HG03460 (cell line): ENCODE measurements at regions not wholly inside any gene's neighbourhood (a gene's known extent, or its start where the extent isn't known, plus 50 kb on each side); places are given as distances from the start of the nearest gene placed in this dataset.
"Not testable (repeated sequence)": the region's sequence is repeated elsewhere in the genome, so short reads cannot be mapped to it uniquely, and the experiment has no call there.

Experiments
- ATAC-seq: cut with Tn5 transposase; IDR thresholded peaks from one replicate; pipeline ENCODE4 v1.9.1; 2021; ENCODE audit not compliant: unreplicated experiment

DNA sequence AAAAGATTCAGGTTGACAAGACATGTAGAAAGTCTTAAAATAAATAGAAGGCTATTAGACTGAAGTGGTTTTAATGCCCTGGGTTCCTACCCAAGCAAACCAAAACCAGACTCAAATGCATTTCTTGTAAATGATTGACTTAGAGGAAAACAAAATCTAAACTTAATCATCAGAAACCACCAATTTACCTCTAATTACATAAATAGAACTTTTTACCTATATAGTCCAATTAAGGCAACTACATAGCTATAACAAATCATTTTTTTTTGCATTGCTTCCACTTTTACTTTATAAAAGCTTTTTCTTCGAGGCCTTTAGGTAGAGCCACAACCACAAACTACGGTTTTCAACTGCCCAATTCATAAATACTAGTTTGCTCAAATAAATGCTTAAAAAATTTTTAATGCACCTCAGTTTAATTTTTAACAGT lies 231.3 kb upstream of the ARHGEF26 start:
- ATAC-seq = no peak

DNA sequence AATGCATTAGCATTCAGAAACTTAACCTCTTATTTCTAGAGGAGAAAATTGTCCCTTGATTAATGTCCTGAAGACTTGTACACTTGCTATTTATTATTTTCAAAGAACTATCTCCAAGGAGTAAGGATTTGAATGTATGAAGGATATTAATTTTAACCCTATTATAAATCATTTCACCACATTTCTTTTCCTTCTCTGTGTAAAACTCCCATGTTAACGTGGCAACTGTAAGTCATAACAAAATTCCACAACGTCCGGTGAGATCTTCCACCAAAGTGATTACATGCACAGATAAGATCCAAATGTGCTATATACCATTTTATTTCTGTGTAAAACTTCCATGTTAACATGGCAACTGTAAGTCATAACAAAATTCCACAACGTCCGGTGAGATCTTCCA lies 229.1 kb upstream of the ARHGEF26 start:
- no peak for ATAC-seq

DNA sequence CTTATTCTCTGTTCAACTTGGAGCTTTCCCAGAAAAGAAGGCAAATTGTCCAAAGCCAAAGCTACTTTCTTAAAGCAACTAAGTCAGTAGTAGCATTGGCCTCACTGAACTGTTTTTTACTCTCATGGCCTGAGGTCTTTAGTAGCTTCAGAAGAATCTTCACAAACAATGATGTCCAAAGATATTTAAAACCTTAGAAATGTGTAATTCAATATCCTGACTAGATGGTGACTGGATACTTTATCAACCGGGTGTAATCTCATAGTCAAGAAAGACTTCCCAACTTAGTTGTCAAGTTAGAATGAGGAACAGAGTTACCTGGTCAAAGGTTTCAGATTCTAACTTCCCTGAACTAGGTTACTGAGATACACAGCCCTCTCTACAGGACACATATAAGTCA lies 226.3 kb upstream of the ARHGEF26 start:
- no peak for ATAC-seq

DNA sequence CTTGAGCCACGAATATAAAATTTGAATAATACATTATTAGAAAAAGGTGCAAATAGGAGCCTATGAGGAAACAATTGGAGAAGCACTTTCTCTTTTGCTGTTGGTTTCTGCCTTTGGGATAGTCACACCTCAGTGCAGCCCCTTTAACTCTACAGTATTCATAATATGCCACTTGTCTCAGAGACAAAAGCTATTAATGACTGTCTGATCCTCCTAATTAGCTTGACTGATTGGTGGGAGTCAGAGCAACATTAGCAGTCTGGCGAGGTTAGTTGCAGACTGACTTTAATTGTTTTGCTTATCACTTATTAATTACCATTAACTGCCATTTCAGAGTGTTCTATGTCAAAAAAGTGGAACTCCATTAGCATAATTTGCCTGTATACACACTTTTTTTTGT lies 225.0 kb upstream of the ARHGEF26 start:
- ATAC-seq = no peak

DNA sequence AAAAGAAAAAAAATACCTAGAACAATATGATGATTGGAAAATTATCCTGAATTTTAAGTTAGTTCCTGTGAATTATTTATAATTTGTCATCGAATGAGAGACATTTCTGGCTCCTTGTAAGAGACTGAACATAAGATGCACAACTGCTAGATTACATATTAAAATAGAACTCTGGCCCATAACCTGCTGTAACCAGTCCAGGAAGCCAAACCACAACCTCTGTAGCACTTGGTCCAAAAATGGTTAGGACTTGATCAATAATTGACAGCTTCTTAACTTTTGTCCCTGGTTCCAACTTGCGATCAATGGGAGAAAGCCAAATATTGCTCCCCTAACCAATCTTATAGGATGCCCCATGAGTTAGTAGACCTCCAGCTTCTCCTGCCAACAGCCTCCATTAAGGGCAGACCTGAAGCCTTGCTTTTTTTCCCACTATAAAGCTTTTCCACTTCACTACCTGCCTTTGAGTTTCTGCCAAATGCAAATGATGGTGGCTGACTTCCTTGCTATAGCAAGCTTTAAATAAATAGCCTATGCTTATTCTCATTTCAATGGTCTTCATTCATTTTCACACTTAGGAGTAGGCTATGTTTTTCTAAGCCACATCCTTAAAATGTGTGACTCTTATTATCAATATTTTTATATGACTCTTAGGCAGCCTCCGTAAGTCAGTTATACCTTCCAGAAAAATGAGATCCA lies 224.0 kb upstream of the ARHGEF26 start:
- ATAC-seq = peak; percentile 82

DNA sequence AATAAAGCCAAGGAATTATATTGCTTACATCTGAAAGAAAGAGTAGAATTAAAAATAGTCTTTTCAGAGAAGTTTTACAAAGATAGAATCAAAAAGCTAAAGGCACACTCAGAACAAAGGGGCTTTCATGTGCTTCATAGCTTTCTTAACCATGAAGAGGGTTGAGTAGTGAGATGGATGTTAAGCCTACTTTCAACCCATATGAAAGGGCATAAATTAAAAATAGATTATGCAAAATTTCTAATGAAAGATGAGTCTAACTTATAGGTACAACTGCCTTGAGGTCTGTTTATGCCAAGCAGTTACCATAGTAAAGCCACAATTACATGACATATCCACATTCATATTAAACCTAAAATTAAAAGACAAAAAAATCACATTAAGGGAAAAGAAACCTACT lies 223.3 kb upstream of the ARHGEF26 start:
- ATAC-seq = peak; percentile 77

DNA sequence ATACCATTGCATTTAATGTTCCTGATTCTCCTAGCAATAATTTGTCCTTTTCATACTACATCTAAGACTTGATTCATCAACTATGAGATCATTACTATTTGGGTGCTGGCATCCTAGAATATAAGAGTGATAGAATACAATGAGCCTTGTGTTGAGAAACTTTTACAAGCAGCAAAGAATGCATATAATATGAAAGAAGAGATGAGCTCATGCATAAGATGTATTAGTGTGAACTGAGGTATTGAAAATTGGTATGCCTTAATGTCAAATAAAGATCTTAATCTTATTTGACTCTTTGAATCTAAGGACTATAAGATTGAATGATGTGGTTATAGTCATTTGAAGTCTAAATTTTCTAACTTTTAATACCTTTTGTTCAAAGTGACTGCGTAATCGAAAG lies 220.0 kb upstream of the ARHGEF26 start:
- no peak for ATAC-seq

DNA sequence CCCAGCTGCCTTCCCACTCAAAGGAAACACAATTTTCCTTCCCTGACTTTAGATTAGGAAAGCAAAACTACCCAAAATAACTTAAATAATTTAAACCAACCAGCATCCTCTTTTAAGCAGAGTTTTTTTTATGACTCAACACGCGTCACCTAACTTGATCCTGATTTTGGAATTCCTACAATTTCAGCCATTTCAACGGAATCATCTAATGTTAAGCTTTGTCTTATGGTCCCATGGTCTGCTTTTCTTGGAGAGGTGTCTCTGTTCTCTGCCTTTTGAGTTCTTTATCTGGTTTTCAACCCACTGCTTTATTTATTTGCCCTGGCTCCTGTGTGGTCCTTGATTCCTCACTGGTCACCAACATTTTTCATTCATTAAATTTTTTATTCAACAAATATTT lies 219.2 kb upstream of the ARHGEF26 start:
- ATAC-seq = no peak

DNA sequence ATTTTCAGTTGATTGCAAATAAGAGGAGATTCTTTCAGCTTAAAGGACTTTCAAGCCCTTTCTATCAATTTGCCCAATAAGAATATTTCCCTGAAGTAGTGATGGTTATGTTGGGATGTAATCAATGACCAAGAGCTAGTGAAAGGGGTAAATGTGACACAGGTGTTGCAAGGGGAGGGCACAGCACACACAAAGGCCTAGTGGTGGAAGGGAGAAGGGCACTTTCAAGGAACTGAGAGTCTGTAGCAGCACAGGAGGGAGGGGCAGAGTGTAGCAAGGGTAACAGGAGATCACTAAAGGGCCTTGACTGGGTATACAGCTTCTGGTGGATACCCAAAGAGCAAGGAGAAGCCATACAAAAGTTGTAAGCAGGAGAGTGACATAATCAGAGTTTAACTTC lies 217.8 kb upstream of the ARHGEF26 start:
- peak; percentile 80 for ATAC-seq

DNA sequence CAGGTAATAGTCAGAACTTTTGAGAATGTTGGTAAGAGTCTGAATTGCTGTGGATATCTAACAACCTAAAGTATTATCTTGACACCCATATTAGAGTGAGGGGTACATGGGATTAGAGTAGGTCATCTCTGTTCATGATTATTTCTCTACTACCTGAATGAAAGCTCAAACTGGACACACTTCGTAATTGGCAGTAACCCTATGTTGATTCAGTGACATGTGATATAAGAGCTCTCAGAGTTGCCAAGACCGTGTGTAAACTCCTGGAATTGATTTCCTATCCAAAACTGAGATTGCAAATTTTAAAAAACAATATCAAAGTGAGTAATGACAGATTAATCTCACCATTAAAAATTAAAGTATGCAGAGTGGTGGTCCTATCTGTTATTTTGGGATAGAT lies 214.8 kb upstream of the ARHGEF26 start:
- ATAC-seq = no peak

DNA sequence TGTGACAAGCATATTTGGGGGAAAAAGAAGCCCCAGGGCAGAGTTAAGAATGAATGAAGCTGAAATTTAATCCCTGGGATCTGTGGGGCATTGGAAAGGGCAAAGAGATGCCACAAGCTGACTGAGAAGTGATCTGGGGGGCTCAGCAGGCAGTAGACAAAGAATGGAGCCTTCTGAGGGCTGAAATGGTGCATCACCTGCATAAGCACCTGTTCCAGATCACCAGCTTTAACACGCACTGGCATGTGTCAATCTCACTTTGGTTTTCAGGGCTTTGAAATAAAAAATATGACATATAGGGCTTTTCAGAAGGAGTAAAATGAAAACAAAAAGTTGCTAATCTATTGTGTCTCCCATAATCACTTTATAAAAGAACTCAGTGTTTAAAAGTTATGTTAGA lies 210.8 kb upstream of the ARHGEF26 start:
- no peak for ATAC-seq

DNA sequence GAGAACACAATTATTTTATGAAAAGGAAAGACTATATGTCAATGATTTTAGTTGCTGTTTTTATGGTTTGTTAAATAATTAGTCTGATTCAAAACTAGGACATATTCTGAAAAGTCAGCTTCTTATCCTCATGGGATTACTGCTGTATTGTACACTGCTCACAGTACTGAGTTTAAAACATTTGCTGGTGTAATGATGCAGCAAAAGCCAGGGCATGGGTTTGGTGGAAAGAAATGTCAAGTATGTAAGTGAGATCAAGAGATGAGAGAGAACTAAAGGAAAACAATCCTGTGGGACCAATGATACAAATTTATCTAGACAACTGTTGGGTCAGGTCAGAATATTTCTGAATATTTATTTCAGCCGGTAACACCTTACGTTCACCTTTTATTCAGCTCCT lies 210.1 kb upstream of the ARHGEF26 start:
- ATAC-seq = no peak

DNA sequence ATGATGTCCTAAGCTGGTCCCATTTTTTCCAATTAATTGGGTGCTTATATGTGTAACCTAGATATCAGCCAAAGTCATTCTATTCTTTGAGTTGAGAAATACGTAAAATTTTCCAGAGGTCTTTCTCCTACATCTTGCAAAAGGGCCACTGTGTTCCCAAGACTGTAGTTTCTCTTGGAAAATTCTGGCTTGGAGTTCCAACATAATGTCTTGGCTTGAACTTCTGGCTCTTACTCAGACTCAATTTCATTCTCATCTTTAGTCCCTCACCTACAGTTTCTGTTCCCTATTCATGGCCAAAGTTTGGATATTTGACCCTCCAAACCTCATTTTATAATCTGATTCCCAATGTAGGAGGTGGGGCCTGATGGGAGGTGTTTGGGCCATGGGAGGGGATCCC lies 201.4 kb upstream of the ARHGEF26 start:
- ATAC-seq = no peak

DNA sequence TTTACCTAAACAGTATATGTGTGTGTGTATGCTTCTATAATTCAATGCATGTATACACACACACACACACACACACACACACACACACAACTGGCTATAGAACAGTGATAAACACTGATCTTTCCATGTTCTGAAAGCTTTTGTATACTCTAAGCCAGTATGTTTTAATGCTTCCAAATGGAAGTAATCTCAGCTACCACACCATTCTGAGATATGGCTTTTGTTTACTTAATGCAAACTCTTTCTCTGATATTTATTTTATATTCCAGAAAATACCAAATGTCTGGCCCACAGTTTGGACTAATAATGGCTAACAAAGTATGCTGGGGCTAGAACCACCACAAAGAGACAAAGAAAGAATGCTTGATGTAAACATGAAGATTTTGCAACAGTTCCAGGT lies 199.4 kb upstream of the ARHGEF26 start:
- no peak for ATAC-seq

DNA sequence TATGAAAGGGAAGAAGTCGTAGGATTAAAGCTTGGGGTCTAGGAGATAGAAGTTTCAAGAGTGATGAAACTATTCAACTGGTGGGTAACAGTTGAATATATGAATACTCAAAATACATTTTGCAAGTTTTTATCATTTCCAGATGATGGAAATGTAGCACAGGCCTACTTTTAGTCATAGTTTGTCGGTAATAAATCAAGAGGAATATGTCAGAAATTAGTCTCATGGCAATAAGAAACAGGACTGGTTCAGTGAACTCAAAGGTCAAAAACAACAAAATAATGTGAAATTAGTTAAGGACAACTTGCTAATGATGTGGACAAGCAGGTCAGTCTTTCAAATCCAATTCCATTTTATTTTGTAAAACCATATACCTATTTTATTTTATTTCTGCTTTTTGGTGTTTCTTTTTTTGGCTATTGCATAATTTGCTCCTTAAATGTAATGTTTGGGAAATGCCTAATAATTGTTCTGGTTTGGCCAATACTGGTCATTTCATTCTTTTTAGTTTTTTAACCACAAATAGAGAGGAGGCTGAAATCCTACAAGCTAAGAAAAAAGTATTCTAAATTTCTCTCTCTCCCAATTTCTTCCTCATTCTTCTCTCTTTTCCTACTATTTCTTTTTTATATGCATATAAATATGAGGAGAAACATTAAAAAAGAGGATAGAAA lies 195.2 kb upstream of the ARHGEF26 start:
- ATAC-seq = no peak

DNA sequence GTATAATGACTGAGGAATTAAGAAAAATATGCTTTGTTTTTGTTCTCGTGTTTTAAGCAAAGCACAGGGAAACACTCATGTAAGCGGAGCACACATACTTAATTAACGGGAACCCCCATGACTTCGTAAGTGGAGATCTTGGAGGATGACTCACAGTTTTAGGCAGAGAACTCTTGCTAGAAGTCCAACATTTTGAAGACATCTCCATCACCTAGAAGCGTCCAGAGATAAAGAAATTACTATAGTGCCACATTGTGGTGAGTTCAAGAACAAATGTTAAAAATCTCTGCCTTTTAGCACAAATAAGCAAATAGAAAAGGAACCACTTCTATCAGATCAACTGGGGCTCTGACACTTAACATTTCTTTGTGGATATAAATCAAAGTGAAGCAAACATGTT lies 194.1 kb upstream of the ARHGEF26 start:
- ATAC-seq = no peak

DNA sequence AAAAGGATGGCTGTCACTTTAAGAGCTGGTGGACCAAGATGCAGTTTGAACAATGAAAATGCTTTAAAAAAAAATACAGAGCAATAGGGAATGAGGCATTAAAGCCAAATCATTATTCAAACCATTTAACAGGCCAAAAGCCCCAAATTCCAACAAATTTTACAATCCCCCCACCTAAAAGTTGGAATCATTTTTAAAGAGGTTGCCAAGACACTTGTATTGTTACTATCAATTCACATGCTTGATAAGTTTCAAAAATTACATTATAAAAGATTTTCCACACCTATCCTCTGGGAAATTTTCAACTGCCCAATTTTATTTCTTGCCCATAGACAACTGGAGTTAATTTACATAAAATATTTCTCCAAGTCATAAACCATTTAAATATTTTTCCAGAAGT lies 192.3 kb upstream of the ARHGEF26 start:
- ATAC-seq = no peak

DNA sequence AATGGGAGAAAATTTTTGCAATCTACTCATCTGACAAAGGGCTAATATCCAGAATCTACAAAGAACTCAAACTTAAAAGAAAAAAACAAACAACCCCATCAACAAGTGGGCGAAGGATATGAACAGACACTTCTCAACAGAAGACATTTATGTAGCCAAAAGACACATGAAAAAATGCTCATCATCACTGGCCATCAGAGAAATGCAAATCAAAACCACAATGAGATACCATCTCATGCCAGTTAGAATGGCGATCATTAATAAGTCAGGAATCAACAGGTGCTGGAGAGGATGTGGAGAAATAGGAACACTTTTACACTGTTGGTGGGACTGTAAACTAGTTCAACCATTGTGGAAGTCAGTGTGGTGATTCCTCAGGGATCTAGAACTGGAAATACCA lies 187.7 kb upstream of the ARHGEF26 start:
- ATAC-seq = not testable (repeated sequence)

DNA sequence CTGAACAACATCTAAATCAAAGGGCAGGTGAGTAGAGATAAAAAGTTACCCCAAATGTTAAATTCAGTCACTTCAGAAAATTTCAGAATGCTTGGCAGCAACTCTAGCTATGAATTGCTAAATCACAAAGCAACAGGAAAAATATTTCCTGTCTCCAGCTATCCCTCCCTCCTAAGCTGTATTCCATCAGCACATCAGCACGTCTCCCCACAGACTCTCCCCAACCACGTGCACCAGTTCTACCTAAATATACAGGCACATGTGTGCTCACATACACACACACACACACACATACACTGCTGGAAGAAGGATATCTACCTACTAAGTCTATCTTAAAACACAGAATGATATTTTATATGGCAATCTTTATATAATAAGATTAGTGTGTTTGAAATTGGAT lies 177.1 kb upstream of the ARHGEF26 start:
- no peak for ATAC-seq

DNA sequence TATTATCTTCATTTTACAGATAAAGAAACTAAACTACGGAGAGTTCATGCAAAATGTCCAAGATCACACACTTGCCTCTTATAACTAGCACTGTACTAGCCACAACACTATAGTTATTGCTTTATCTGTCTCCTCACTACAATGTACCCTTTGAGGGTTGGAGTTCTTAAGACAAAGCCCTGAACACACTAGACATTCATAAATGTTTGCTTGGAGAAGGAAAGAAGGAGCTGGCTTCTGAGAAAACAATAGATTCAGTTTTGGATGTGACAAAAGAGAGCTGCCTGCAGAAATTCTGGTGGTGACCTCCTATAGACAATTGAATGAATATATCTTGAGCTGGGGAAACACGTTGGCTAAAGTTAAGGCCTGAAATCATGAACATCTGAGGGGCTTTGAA lies 169.9 kb upstream of the ARHGEF26 start:
- no peak for ATAC-seq

DNA sequence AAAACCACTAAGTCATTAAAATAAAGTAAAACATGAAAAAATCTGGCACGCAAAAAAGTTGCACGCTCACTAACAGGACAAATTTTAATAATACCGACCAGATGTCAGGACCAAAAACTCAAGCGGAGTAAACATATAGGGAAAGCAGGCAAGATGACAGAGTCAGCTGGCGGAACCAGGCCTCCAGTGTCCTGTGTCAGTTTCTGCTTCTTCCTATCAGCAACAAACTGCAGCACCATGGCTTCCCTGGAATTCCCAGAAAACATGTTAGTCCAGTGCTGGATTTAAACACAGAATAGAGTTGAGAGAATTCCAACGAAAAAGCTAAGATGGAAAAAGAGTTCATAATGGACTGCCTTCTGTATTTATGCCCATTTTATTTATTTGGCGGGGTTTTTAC lies 169.1 kb upstream of the ARHGEF26 start:
- no peak for ATAC-seq

DNA sequence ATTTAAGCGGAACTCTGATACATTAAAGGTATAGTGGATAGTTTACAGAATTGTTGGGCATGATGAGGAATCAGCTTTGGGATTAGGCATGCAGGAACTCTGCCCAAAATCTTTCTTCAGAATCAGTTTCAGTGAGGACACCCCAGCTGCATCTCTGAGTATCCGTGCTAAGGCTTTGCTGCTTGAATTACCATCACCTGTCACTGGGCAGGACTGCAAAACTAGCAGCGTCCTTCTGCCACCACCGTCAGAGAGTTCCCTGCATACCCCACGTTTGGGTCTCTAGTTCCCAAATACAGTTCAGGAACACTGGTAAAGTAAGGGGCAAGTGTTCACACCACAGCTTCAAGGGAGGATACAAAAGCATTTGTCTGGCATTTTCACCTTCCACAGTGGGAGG lies 164.6 kb upstream of the ARHGEF26 start:
- ATAC-seq = no peak

DNA sequence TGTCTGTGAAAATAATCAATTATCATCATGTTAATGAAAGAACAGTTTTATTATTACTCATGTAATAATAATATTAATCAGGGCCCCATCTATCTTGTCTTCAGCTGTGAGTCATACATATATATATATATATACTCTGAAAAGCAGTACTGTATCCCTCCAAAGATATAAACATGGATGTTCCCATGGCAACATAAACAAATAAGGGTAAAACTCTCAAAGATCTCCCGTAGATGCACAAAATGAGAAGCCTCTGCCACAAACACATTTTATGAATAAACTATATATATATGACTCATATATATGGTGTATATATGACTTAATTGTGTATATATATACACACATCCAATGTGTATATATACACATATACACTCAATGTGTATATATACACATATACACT lies 163.8 kb upstream of the ARHGEF26 start:
- no peak for ATAC-seq
